HUES48 (cell line): ENCODE measurements at regions not wholly inside any gene's neighbourhood (a gene's known extent, or its start where the extent isn't known, plus 50 kb on each side); places are given as distances from the start of the nearest gene placed in this dataset.

Experiments
- H3K27ac ChIP-seq: one replicate; pipeline ENCODE4 v1.7.0; 2013; ENCODE audit warnings: low read depth, low read length, inconsistent platforms
- H3K27me3 ChIP-seq: 2 replicates; pipeline ENCODE4 v1.6.1; 2013; ENCODE audit warnings: mild to moderate bottlenecking, low read length; ENCODE audit not compliant: control insufficient read depth, insufficient read depth
- H3K36me3 ChIP-seq: 2 replicates; pipeline ENCODE4 v1.6.1; 2013; ENCODE audit warnings: low read length; ENCODE audit not compliant: control insufficient read depth, insufficient read depth
- H3K4me1 ChIP-seq: 2 replicates; pipeline ENCODE4 v1.6.1; 2013; ENCODE audit warnings: mild to moderate bottlenecking, low read length; ENCODE audit not compliant: control insufficient read depth, insufficient read depth
- H3K4me3 ChIP-seq: 2 replicates; pipeline ENCODE4 v1.5.1; 2013; ENCODE audit warnings: mild to moderate bottlenecking, low read depth, low read length
- H3K9ac ChIP-seq: 2 replicates; pipeline ENCODE4 v1.6.1; 2013; ENCODE audit warnings: mild to moderate bottlenecking, low read depth, low read length, moderate library complexity
- H3K9me3 ChIP-seq: 2 replicates; pipeline ENCODE4 v1.6.1; 2013; ENCODE audit warnings: low read length; ENCODE audit not compliant: control insufficient read depth, insufficient read depth

DNA sequence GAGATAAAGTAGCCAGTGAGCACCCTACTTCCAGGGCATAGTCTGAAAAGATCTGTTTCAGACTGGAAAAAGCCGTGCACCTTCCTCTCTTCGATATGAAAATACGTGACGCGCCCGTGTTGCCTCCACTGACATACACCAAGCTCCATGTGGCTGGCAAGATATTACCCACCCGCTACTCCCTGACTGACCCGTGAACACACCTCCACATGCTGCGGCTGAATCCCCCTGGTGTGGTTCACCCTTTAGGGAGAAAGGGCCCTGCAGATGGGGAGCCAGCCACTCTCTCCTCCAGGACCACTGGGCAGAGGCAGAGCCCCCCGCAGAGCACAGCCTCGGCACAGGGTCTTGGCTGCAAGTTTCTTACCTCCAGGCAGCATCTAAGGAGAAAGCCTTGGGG, 245.0 kb downstream of the BRD1 start:
- Histone ChIP-seq H3K4me3 (no peak overlapping the region), H3K27ac (no peak overlapping the region), H3K4me1 (no peaks in the 10 kb centered on the region), H3K36me3 (no peaks in the 10 kb centered on the region), H3K9ac (no peak overlapping the region), H3K27me3 (no peaks in the 10 kb centered on the region), H3K9me3 (no peaks in the 10 kb centered on the region)

GRCh38 chr22:49582181-49582580, 245.5 kb downstream of the BRD1 start:
- H3K4me3 ChIP-seq, result no peak overlapping the region
- no peak overlapping the region for H3K9ac ChIP-seq
- H3K4me1 ChIP-seq, result no peaks in the 10 kb centered on the region
- H3K9me3 ChIP-seq, result no peaks in the 10 kb centered on the region
- no peaks in the 10 kb centered on the region for H3K36me3 ChIP-seq
- no peak overlapping the region for H3K27ac ChIP-seq
- no peaks in the 10 kb centered on the region for H3K27me3 ChIP-seq

DNA sequence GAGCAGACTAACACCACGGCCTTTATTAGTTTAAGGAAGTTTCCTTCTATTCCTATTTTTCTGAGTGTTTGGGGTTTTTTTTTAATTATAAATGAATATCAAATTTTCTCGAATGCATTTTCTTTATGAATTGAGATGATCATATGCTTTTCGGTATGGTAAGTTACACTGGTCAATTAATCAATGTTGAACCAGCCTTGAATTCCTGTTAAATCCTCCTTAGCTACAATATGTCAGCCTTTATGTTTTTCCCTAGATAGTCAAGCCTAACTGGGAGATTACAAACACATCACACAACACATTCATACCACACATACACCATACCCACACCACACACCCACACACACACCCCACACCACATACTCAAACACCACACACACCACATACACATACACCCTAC, 247.6 kb downstream of the BRD1 start:
- no peaks in the 10 kb centered on the region for H3K9me3 ChIP-seq
- H3K4me1 ChIP-seq, result no peaks in the 10 kb centered on the region
- no peaks in the 10 kb centered on the region for H3K36me3 ChIP-seq
- no peaks in the 10 kb centered on the region for H3K27me3 ChIP-seq
- H3K4me3 ChIP-seq, result no peak overlapping the region
- H3K27ac ChIP-seq, result no peak overlapping the region
- no peak overlapping the region for H3K9ac ChIP-seq

GRCh38 chr22:49577168-49578060, 250.3 kb downstream of the BRD1 start:
- no peak overlapping the region for H3K4me3 ChIP-seq
- H3K4me1 ChIP-seq, result no peaks in the 10 kb centered on the region
- H3K36me3 ChIP-seq, result no peaks in the 10 kb centered on the region
- H3K9me3 ChIP-seq, result no peaks in the 10 kb centered on the region
- no peak overlapping the region for H3K27ac ChIP-seq
- no peaks in the 10 kb centered on the region for H3K27me3 ChIP-seq
- H3K9ac ChIP-seq, result no peak overlapping the region

- no peaks in the 10 kb centered on the region for H3K9me3 ChIP-seq
- H3K4me3 ChIP-seq, result no peak overlapping the region
- H3K27me3 ChIP-seq, result no peaks in the 10 kb centered on the region
- no peaks in the 10 kb centered on the region for H3K4me1 ChIP-seq
- H3K36me3 ChIP-seq, result no peaks in the 10 kb centered on the region
- no peak overlapping the region for H3K9ac ChIP-seq
- no peak overlapping the region for H3K27ac ChIP-seq
These were observed 251.2 kb downstream of the BRD1 start for GRCh38 chr22:49576241-49577141.

GRCh38 chr22:49575703-49576081, 252.0 kb downstream of the BRD1 start:
- Histone ChIP-seq H3K27me3 (no peaks in the 10 kb centered on the region), H3K9me3 (no peaks in the 10 kb centered on the region), H3K27ac (no peak overlapping the region), H3K9ac (no peak overlapping the region), H3K4me1 (no peaks in the 10 kb centered on the region), H3K36me3 (no peaks in the 10 kb centered on the region), H3K4me3 (no peak overlapping the region)

DNA sequence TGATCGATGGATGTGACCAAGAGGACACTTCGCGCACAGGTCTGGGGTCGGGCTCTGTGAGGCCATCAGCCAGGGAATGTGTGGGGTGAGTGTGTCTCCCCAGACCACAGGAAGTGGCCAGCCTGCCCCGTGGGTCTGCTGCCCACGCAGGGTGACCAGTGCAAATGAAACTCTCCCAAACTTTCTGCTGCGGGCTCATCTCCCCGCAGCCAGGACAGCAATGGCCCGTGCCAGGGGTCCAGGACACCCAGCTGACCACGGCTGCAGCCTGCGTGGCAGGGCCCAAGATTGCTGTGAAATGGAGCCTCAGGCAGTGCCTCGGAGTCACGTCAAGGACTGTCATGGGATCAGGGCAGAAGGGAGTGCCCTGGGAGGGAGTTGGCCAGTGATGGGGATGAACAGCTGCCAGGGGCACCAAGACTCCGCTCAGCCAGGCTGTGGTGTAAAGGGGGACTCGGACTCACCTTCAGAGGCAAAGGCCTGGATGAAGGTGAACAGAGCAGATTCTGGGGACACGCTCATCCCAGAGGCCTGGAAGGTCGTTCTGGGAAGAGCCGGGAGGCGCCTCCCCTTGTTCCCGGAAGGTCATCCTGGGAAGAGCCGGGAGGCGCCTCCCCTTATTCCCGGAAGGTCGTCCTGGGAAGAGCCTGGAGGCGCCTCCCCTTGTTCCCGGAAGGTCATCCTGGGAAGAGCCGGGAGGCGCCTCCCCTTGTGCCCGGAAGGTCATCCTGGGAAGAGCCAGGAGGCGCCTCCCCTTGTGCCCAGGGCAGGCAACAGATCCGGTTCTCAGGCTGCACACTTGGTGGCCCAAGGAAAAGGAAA, 252.6 kb downstream of the BRD1 start:
- H3K9me3 ChIP-seq, result no peaks in the 10 kb centered on the region

DNA sequence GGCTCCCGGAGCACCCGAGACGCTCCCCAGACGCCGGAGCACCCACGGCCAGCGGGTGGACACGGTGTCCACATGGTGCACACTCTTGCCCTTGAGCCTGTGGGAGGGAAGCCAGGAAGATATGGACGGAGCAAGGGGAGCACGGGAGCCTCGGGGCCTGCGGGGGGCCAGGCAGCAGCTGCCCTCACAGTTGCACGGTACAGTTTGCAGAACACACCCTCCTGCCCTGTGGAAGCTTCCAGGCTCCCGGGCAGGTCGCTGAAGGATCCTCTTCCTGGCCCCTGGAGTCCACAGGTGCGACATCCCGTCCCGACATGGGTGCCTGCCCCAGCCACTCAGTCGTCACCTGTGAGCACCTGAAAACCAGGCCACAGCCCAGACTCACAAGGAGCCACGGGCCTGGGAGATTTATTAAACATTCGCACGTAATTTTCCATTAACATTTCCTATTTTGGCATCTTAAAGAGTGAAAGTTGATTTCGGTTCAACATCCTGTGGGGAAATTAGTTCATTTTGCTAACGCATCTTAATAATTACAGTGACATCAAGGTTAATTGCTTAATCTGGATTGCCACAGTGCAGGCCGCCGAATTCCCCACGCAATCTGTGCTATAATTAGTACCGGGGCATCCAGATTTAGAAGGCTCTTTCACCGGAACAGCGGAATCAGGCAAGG, 253.3 kb downstream of the BRD1 start:
- Histone ChIP-seq H3K36me3 (no peaks in the 10 kb centered on the region), H3K9me3 (no peaks in the 10 kb centered on the region), H3K27me3 (no peaks in the 10 kb centered on the region), H3K9ac (no peak overlapping the region), H3K4me3 (no peak overlapping the region), H3K27ac (no peak overlapping the region), H3K4me1 (no peaks in the 10 kb centered on the region)

More for the DNA sequence above, 252.6 kb downstream of the BRD1 start:
- Histone ChIP-seq H3K27me3 (no peaks in the 10 kb centered on the region), H3K27ac (no peak overlapping the region), H3K9ac (no peak overlapping the region), H3K4me3 (no peak overlapping the region), H3K4me1 (no peaks in the 10 kb centered on the region), H3K36me3 (no peaks in the 10 kb centered on the region)

GRCh38 chr22:49573109-49573765, 254.4 kb downstream of the BRD1 start:
- Histone ChIP-seq H3K36me3 (no peaks in the 10 kb centered on the region), H3K27me3 (no peaks in the 10 kb centered on the region), H3K9me3 (no peaks in the 10 kb centered on the region), H3K4me3 (no peak overlapping the region), H3K4me1 (no peaks in the 10 kb centered on the region), H3K27ac (no peak overlapping the region), H3K9ac (no peak overlapping the region)

DNA sequence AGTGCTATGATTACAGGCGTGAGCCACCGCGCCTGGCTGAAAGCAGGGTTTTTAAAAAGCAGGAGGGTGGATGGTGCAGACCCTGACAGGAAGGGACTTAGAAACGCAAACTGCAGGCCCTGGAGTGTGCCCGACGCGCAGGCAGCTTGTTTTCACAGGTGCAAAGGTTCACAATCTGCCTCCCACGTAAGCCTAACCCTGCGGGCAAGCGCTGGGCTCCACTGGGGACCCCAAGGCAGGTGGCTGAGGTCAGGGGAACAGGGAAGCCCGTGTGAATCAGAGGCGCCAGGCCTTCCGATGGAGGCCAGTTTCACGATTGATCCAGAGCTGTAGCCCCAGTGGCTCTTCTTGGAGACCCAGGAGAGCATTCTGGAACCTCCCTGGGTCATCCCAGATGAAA, 256.3 kb downstream of the BRD1 start:
- Histone ChIP-seq H3K27ac (no peak overlapping the region), H3K4me3 (no peak overlapping the region), H3K9ac (no peak overlapping the region), H3K36me3 (no peaks in the 10 kb centered on the region), H3K9me3 (no peaks in the 10 kb centered on the region), H3K4me1 (no peaks in the 10 kb centered on the region), H3K27me3 (no peaks in the 10 kb centered on the region)
